ENCODE measurements at regions not wholly inside any gene's neighbourhood (a gene's known extent, or its start where the extent isn't known, plus 50 kb on each side); places are given as distances from the start of the nearest gene placed in this dataset.

DNA sequence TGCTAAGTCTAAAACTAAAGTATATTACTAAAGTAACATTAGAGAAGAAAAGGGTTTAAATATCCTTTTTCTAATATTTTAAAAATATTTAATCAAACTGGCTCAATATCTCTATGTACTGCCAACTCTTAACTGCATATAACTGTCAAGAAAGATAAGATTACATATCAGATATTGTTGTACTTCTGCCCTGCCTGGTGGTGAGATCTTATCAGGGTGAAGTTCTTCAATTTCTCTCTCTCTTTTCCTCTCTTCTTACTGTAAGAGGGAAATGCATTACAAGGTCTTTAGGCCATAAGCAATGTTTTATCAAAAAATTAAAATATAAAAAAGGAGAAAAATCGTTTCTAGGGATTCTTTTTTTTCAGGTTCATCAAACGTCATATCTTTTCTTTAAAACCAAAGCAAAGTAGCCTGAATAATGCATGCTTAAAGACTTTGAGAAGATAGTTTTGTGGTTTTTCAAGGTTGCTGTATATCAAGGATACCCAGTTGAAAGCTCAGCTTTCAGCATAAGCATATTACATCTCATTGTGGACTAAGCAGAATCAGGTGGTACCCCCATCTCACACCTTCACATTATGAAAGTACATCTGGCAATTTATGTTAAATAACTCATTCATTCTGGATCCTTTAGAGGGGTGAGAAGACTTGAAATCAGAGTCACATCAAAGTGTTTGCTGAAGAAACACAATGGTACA, 1625.7 kb upstream of the SLC10A2 start:
- Histone ChIP-seq H3K36me3 (ENCODE audit: low read depth) (no peaks in the 10 kb centered on the region), H3K79me2 (ENCODE audit: insufficient read depth) (no peaks in the 10 kb centered on the region), H3K27ac (no peak overlapping the region), H4K20me1 (ENCODE audit: insufficient read depth) (no peaks in the 10 kb centered on the region), H3K4me2 (ENCODE audit: unreplicated experiment) (no peak overlapping the region), H2AFZ (no peak overlapping the region), H3K9me2 (ENCODE audit: insufficient read depth) (no peaks in the 10 kb centered on the region), H3K9me3 (ENCODE audit: low read depth) (no peaks in the 10 kb centered on the region), H3K9ac (no peak overlapping the region), H3K4me1 (ENCODE audit: insufficient read depth) (no peaks in the 10 kb centered on the region), H3F3A (ENCODE audit: insufficient read depth) (no peaks in the 10 kb centered on the region), H3K27me3 (replicated peaks; ENCODE audit: insufficient read depth) (no peaks in the 10 kb centered on the region), H3K4me3 (no peak overlapping the region)
- DNase-seq = no peak
- TF ChIP-seq EZH2 (IDR thresholded peaks at IDR 0.05; ENCODE audit: insufficient read depth, poor library complexity, severe bottlenecking) = no peak
- TF ChIP-seq EZH2phosphoT487 (IDR thresholded peaks at IDR 0.05; ENCODE audit: insufficient read depth, low read depth) = no peak
- in situ Hi-C loops (cut with MboI) = no loop called here
- 6 to 8% methylated on average over 2 of the region's 2 CpGs for WGBS, 2 experiments (ENCODE audit: low coverage in 1 of 2, low lambda C conversion rate in 2 of 2, missing lambda C conversion rate in 2 of 2)

GRCh38 chr13:104686484-104686883, 1620.3 kb upstream of the SLC10A2 start:
- TF ChIP-seq EZH2 (IDR thresholded peaks at IDR 0.05; ENCODE audit: insufficient read depth, poor library complexity, severe bottlenecking) (no peak), EZH2phosphoT487 (IDR thresholded peaks at IDR 0.05; ENCODE audit: insufficient read depth, low read depth) (no peak)
- Histone ChIP-seq H3K4me1 (ENCODE audit: insufficient read depth) (no peaks in the 10 kb centered on the region), H4K20me1 (ENCODE audit: insufficient read depth) (no peaks in the 10 kb centered on the region), H3K27ac (no peak overlapping the region), H3K79me2 (ENCODE audit: insufficient read depth) (no peaks in the 10 kb centered on the region), H3K9ac (no peak overlapping the region), H3F3A (ENCODE audit: insufficient read depth) (no peaks in the 10 kb centered on the region), H3K9me3 (ENCODE audit: low read depth) (no peaks in the 10 kb centered on the region), H3K4me3 (no peak overlapping the region), H3K9me2 (ENCODE audit: insufficient read depth) (no peaks in the 10 kb centered on the region), H3K36me3 (ENCODE audit: low read depth) (no peaks in the 10 kb centered on the region), H3K27me3 (replicated peaks; ENCODE audit: insufficient read depth) (no peaks in the 10 kb centered on the region), H3K4me2 (ENCODE audit: unreplicated experiment) (no peak overlapping the region), H2AFZ (no peak overlapping the region)
- no peak for DNase-seq
- 22 to 25% methylated on average over 3 of the region's 3 CpGs for WGBS, 2 experiments (ENCODE audit: low coverage in 1 of 2, low lambda C conversion rate in 2 of 2, missing lambda C conversion rate in 2 of 2)
- in situ Hi-C loops (cut with MboI) = no loop called here

DNA sequence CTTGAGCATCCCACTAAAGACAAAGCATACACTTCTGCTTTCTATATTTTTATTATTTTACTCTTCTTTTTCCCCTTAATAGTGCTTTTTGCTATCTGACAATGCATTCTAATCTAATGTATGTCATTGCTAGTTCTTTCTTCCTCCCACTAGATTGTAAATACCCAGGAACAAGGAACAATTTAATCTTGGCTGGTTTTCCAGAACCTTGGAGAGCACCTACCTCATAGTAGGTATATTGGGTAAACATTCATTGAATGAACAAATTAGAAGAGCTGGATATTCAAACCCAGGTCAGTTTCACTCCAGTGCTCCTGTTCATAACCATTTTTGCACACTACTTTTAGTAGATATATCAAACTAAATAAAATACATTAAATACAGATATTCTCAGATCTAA, 1617.6 kb upstream of the SLC10A2 start:
- Histone ChIP-seq H3K9ac (no peak overlapping the region), H3F3A (ENCODE audit: insufficient read depth) (no peaks in the 10 kb centered on the region), H3K4me2 (ENCODE audit: unreplicated experiment) (no peak overlapping the region), H3K27me3 (replicated peaks; ENCODE audit: insufficient read depth) (no peaks in the 10 kb centered on the region), H3K9me3 (ENCODE audit: low read depth) (no peaks in the 10 kb centered on the region), H3K4me1 (ENCODE audit: insufficient read depth) (no peaks in the 10 kb centered on the region), H3K4me3 (no peak overlapping the region), H3K79me2 (ENCODE audit: insufficient read depth) (no peaks in the 10 kb centered on the region), H2AFZ (no peak overlapping the region), H4K20me1 (ENCODE audit: insufficient read depth) (no peaks in the 10 kb centered on the region), H3K9me2 (ENCODE audit: insufficient read depth) (no peaks in the 10 kb centered on the region), H3K36me3 (ENCODE audit: low read depth) (no peaks in the 10 kb centered on the region), H3K27ac (no peak overlapping the region)
- DNase-seq = no peak
- in situ Hi-C loops (cut with MboI) = no loop called here
- TF ChIP-seq EZH2phosphoT487 (IDR thresholded peaks at IDR 0.05; ENCODE audit: insufficient read depth, low read depth) (no peak), EZH2 (IDR thresholded peaks at IDR 0.05; ENCODE audit: insufficient read depth, poor library complexity, severe bottlenecking) (no peak)

DNA sequence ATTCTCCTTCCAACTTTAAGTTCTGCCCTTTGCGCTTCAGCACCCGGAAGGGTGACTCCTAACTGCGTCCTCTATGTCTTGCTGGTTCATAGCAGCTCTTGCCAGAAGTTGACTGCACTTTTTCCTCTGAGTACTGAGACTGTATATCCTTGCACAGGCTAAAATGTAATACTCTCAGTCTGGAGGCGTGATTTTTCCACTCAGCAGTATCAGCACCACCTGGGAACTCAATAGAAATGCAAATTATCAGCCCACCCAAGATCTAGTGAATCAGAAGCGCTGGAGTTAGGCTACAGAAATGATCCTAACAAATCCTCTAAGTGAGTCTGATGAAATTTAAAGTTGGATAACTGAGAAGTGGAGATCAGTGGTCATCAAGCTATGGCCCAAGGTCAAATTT, 1611.9 kb upstream of the SLC10A2 start:
- Histone ChIP-seq H3K9me2 (ENCODE audit: insufficient read depth) (no peaks in the 10 kb centered on the region), H3K4me2 (ENCODE audit: unreplicated experiment) (no peak overlapping the region), H3K27me3 (replicated peaks; ENCODE audit: insufficient read depth) (no peaks in the 10 kb centered on the region), H4K20me1 (ENCODE audit: insufficient read depth) (no peaks in the 10 kb centered on the region), H3F3A (ENCODE audit: insufficient read depth) (no peaks in the 10 kb centered on the region), H3K9ac (no peak overlapping the region), H3K4me1 (ENCODE audit: insufficient read depth) (no peaks in the 10 kb centered on the region), H3K4me3 (no peak overlapping the region), H3K27ac (no peak overlapping the region), H2AFZ (no peak overlapping the region), H3K9me3 (ENCODE audit: low read depth) (no peaks in the 10 kb centered on the region), H3K36me3 (ENCODE audit: low read depth) (no peaks in the 10 kb centered on the region), H3K79me2 (ENCODE audit: insufficient read depth) (no peaks in the 10 kb centered on the region)
- no peak for DNase-seq
- 17 to 21% methylated on average over 5 of the region's 5 CpGs for WGBS, 2 experiments (ENCODE audit: low coverage in 1 of 2, low lambda C conversion rate in 2 of 2, missing lambda C conversion rate in 2 of 2)
- no peak for TF ChIP-seq EZH2phosphoT487 (IDR thresholded peaks at IDR 0.05; ENCODE audit: insufficient read depth, low read depth)
- no peak for TF ChIP-seq EZH2 (IDR thresholded peaks at IDR 0.05; ENCODE audit: insufficient read depth, poor library complexity, severe bottlenecking)
- in situ Hi-C loops (cut with MboI) = no loop called here

DNA sequence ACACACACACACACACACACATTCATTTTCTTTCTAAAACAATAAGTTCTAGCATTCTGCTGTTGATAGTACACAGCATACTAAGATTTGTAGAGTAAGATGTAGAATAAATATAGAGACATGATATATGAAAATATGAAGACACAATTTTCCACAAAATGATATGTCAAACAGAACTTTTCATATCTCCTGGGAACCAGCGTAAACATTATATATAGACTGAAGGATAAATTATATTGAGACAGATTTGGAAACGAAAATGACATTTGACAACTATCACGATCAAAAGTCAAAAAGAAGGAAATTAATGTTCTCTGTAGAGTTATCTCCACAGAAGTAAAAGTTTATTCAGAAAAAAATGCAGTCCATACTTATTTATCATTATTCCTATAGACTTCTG, 1605.7 kb upstream of the SLC10A2 start:
- H3K4me2 ChIP-seq (ENCODE audit: unreplicated experiment) = no peak overlapping the region
- H4K20me1 ChIP-seq (ENCODE audit: insufficient read depth) = no peaks in the 10 kb centered on the region
- no peak overlapping the region for H3K4me3 ChIP-seq
- no peaks in the 10 kb centered on the region for H3K9me2 ChIP-seq (ENCODE audit: insufficient read depth)
- DNase-seq = no peak
- H3K27me3 ChIP-seq (replicated peaks; ENCODE audit: insufficient read depth) = no peaks in the 10 kb centered on the region
- H2AFZ ChIP-seq = no peak overlapping the region
- 30 to 34% methylated on average over 3 of the region's 3 CpGs for WGBS, 2 experiments (ENCODE audit: low coverage in 1 of 2, low lambda C conversion rate in 2 of 2, missing lambda C conversion rate in 2 of 2)
- no peaks in the 10 kb centered on the region for H3F3A ChIP-seq (ENCODE audit: insufficient read depth)
- no peaks in the 10 kb centered on the region for H3K36me3 ChIP-seq (ENCODE audit: low read depth)
- H3K9ac ChIP-seq = no peak overlapping the region
- TF ChIP-seq EZH2phosphoT487 (IDR thresholded peaks at IDR 0.05; ENCODE audit: insufficient read depth, low read depth) = no peak
- TF ChIP-seq EZH2 (IDR thresholded peaks at IDR 0.05; ENCODE audit: insufficient read depth, poor library complexity, severe bottlenecking) = no peak
- H3K27ac ChIP-seq = no peak overlapping the region
- H3K4me1 ChIP-seq (ENCODE audit: insufficient read depth) = no peaks in the 10 kb centered on the region
- no peaks in the 10 kb centered on the region for H3K79me2 ChIP-seq (ENCODE audit: insufficient read depth)
- in situ Hi-C loops (cut with MboI) = no loop called here
- no peaks in the 10 kb centered on the region for H3K9me3 ChIP-seq (ENCODE audit: low read depth)
